HEK293 (cell line): ENCODE measurements at regions not wholly inside any gene's neighbourhood (a gene's known extent, or its start where the extent isn't known, plus 50 kb on each side); places are given as distances from the start of the nearest gene placed in this dataset.

Source experiments
- CTCF ChIA-PET: fragments of 350-600 bp; formaldehyde crosslinking; extraction: SDS; loops from one replicate; lab custom pipeline; 2021; ENCODE audit warnings: antibody characterized with exemption; lab: Yijun Ruan, JAX
- POLR2A ChIA-PET: fragments of 300-600 bp; formaldehyde crosslinking; extraction: SDS; loops from one replicate; lab custom pipeline; 2020; ENCODE audit warnings: antibody characterized with exemption, inconsistent platforms; lab: Yijun Ruan, JAX
- H3K27ac ChIP-seq: fragments of 200-500 bp; sonication (Bioruptor generic); 2 replicates; pipeline ENCODE4 v1.5.1; 2014; ENCODE audit warnings: low read depth, low read length, control low read depth, inconsistent platforms; ENCODE audit errors: extremely low read depth
- H3K36me3 ChIP-seq, 2 experiments: fragments of 200-500 bp in 1 of 2; sonication (Bioruptor generic) in 1 of 2; 1 replicate in 1 of 2; 2 replicates in 1 of 2; pipeline ENCODE4 v1.5.1; 2014 to 2017; ENCODE audit warnings: inconsistent platforms in 2 of 2, low read length in 2 of 2; ENCODE audit not compliant: control insufficient read depth in 2 of 2, insufficient read depth in 1 of 2
- H3K4me1 ChIP-seq: fragments of 200-500 bp; sonication (Bioruptor generic); 2 replicates; pipeline ENCODE4 v1.5.1; 2014; ENCODE audit warnings: mild to moderate bottlenecking, low read length, inconsistent platforms; ENCODE audit not compliant: control insufficient read depth, insufficient read depth
- H3K4me3 ChIP-seq: 2 replicates; pipeline ENCODE4 v1.5.1; 2011; ENCODE audit warnings: low read depth, mild to moderate bottlenecking, control low read depth, low read length, moderate library complexity
- H3K9me3 ChIP-seq: fragments of 200-500 bp; sonication (Bioruptor generic); 2 replicates; pipeline ENCODE4 v1.5.1; 2014; ENCODE audit warnings: low read depth, low read length, inconsistent platforms; ENCODE audit not compliant: control insufficient read depth, insufficient read depth
- GLIS1 ChIP-seq: fragments of 450-650 bp; formaldehyde crosslinking; IDR thresholded peaks from 2 replicates; pipeline ENCODE4 v1.5.1; 2016; ENCODE audit warnings: missing biosample characterization, missing genetic modification characterization
- GLIS2 ChIP-seq: fragments of 450-650 bp; formaldehyde crosslinking; IDR thresholded peaks from 2 replicates; pipeline ENCODE4 v1.5.1; 2016; ENCODE audit warnings: missing biosample characterization, missing genetic modification characterization
- HOXC10 ChIP-seq: sonication (generic); formaldehyde crosslinking; IDR thresholded peaks from 2 replicates; pipeline ENCODE4 v1.8.1; 2023; ENCODE audit warnings: mild to moderate bottlenecking, missing genetic modification reagents
- KLF1 ChIP-seq: fragments of 450-650 bp; formaldehyde crosslinking; IDR thresholded peaks from 2 replicates; pipeline ENCODE4 v1.5.1; 2016; ENCODE audit warnings: missing biosample characterization, missing genetic modification characterization
- MEIS1 ChIP-seq: sonication (generic); formaldehyde crosslinking; IDR thresholded peaks from 2 replicates; pipeline ENCODE4 v1.8.1; 2022; ENCODE audit warnings: missing genetic modification reagents, mild to moderate bottlenecking, borderline replicate concordance
- OSR2 ChIP-seq: fragments of 450-650 bp; formaldehyde crosslinking; IDR thresholded peaks from 2 replicates; pipeline ENCODE4 v1.5.1; 2016; ENCODE audit warnings: missing biosample characterization, missing genetic modification characterization
- PBX3 ChIP-seq: sonication (generic); formaldehyde crosslinking; IDR thresholded peaks from 2 replicates; pipeline ENCODE4 v1.8.1; 2022; ENCODE audit warnings: mild to moderate bottlenecking, moderate library complexity, missing genetic modification reagents
- REPIN1 ChIP-seq: fragments of 450-650 bp; formaldehyde crosslinking; IDR thresholded peaks from 2 replicates; pipeline ENCODE4 v1.5.1; 2017; ENCODE audit warnings: missing biosample characterization, missing genetic modification characterization, low read depth
- SALL2 ChIP-seq: fragments of 450-650 bp; formaldehyde crosslinking; IDR thresholded peaks from 2 replicates; pipeline ENCODE4 v1.5.0; 2017; ENCODE audit warnings: missing biosample characterization, mild to moderate bottlenecking, missing genetic modification characterization, borderline replicate concordance
- YY1 ChIP-seq: fragments of 450-650 bp; formaldehyde crosslinking; IDR thresholded peaks from 2 replicates; pipeline ENCODE4 v1.5.1; 2018; ENCODE audit warnings: missing biosample characterization, missing genetic modification characterization
- ZBTB6 ChIP-seq: fragments of 450-650 bp; formaldehyde crosslinking; IDR thresholded peaks from 2 replicates; pipeline ENCODE4 v1.5.1; 2017; ENCODE audit warnings: missing biosample characterization, missing genetic modification characterization
- ZNF132 ChIP-seq: fragments of 450-650 bp; formaldehyde crosslinking; IDR thresholded peaks from 2 replicates; pipeline ENCODE4 v1.5.1; 2017; ENCODE audit warnings: missing biosample characterization, missing genetic modification characterization, borderline replicate concordance
- ZNF138 ChIP-seq: fragments of 450-650 bp; formaldehyde crosslinking; IDR thresholded peaks from 2 replicates; pipeline ENCODE4 v1.5.1; 2016; ENCODE audit warnings: missing biosample characterization, missing genetic modification characterization, borderline replicate concordance
- ZNF18 ChIP-seq: fragments of 450-650 bp; formaldehyde crosslinking; IDR thresholded peaks from 2 replicates; pipeline ENCODE4 v1.5.1; 2016; ENCODE audit warnings: missing biosample characterization, missing genetic modification characterization
- ZNF26 ChIP-seq: fragments of 450-650 bp; formaldehyde crosslinking; IDR thresholded peaks from 2 replicates; pipeline ENCODE4 v1.5.1; 2016; ENCODE audit warnings: missing biosample characterization, missing genetic modification characterization
- ZNF398 ChIP-seq: fragments of 450-650 bp; formaldehyde crosslinking; IDR thresholded peaks from 2 replicates; pipeline ENCODE4 v1.5.1; 2017; ENCODE audit warnings: missing biosample characterization, missing genetic modification characterization
- ZNF449 ChIP-seq: fragments of 450-650 bp; formaldehyde crosslinking; IDR thresholded peaks from 2 replicates; pipeline ENCODE4 v1.5.1; 2017; ENCODE audit warnings: missing biosample characterization, mild to moderate bottlenecking, missing genetic modification characterization, moderate library complexity
- ZNF514 ChIP-seq: fragments of 450-650 bp; formaldehyde crosslinking; IDR thresholded peaks from 2 replicates; pipeline ENCODE4 v1.5.1; 2016; ENCODE audit warnings: missing biosample characterization, missing genetic modification characterization
- ZNF555 ChIP-seq: fragments of 450-650 bp; formaldehyde crosslinking; conservative IDR thresholded peaks from 2 replicates; pipeline ENCODE4 v1.5.1; 2017; ENCODE audit warnings: missing biosample characterization, mild to moderate bottlenecking, missing genetic modification characterization, inconsistent platforms
- ZNF580 ChIP-seq: fragments of 450-650 bp; formaldehyde crosslinking; IDR thresholded peaks from 2 replicates; pipeline ENCODE4 v1.5.1; 2016; ENCODE audit warnings: missing biosample characterization, missing genetic modification characterization
- ZNF621 ChIP-seq: fragments of 450-650 bp; formaldehyde crosslinking; IDR thresholded peaks from 2 replicates; pipeline ENCODE4 v1.5.1; 2017; ENCODE audit warnings: missing biosample characterization, missing genetic modification characterization
- ZNF704 ChIP-seq: fragments of 450-650 bp; formaldehyde crosslinking; IDR thresholded peaks from 2 replicates; pipeline ENCODE4 v1.5.1; 2016; ENCODE audit warnings: missing biosample characterization, missing genetic modification characterization

- TF ChIP-seq HOXC10 (CRISPR knock-in tag) (no peak), KLF1 (no peak), ZNF621 (tag by site-specific recombination) (no peak), ZNF26 (tag by site-specific recombination) (no peak), ZBTB6 (tag by site-specific recombination) (no peak), ZNF449 (no peak), ZNF132 (tag by site-specific recombination) (no peak), YY1 (no peak), ZNF398 (tag by site-specific recombination) (no peak)
- TF ChIP-seq, all 188 proteins: peak for 0
- H3K27ac ChIP-seq, result no peak overlapping the region
- no peaks in the 10 kb centered on the region for H3K4me1 ChIP-seq
- no peaks in the 10 kb centered on the region for H3K9me3 ChIP-seq
- H3K36me3 ChIP-seq, result no peaks in the 10 kb centered on the region
- CTCF ChIA-PET, result no interaction called here
- POLR2A ChIA-PET, result no interaction called here
- H3K4me3 ChIP-seq, result no peak overlapping the region
Measured at GRCh38 chr17:73882590-73882989, 238.3 kb upstream of the SDK2 start.

GRCh38 chr17:73883175-73883574 lies 238.9 kb upstream of the SDK2 start:
- H3K9me3 ChIP-seq, result no peaks in the 10 kb centered on the region
- H3K36me3 ChIP-seq, result no peaks in the 10 kb centered on the region
- ChIA-PET CTCF (no interaction called here), POLR2A (no interaction called here)
- no peaks in the 10 kb centered on the region for H3K4me1 ChIP-seq
- no peak overlapping the region for H3K27ac ChIP-seq
- H3K4me3 ChIP-seq, result no peak overlapping the region
- TF ChIP-seq ZNF514 (tag by site-specific recombination) (no peak), GLIS2 (no peak), REPIN1 (tag by site-specific recombination) (no peak), GLIS1 (tag by site-specific recombination) (no peak), SALL2 (tag by site-specific recombination) (no peak), MEIS1 (CRISPR knock-in tag) (no peak), PBX3 (CRISPR knock-in tag) (no peak), ZNF18 (tag by site-specific recombination) (no peak), ZNF555 (tag by site-specific recombination) (no peak), OSR2 (tag by site-specific recombination) (no peak), ZNF398 (tag by site-specific recombination) (no peak), ZNF704 (tag by site-specific recombination) (no peak), ZNF138 (no peak), ZNF580 (tag by site-specific recombination) (no peak)
